IMR-90 (cell line): ENCODE measurements at regions not wholly inside any gene's neighbourhood (a gene's known extent, or its start where the extent isn't known, plus 50 kb on each side); places are given as distances from the start of the nearest gene placed in this dataset.

Experiments
- ATAC-seq: fragments of 200-7000 bp; cut with Tn5 transposase; 2 replicates; pipeline ENCODE4 v1.9.1; 2020; ENCODE audit warnings: low read depth, mild to moderate bottlenecking, moderate library complexity
- BruUV-seq: library from RNA; stranded (reverse); fragments of 400-500 nt; replicated peaks from 2 replicates; lab custom pipeline; 2021; lab: Mats Ljungman, UMichigan
- CTCF ChIA-PET: fragments of 300-600 bp; formaldehyde crosslinking; extraction: SDS; loops from one replicate; lab custom pipeline; 2021; ENCODE audit warnings: antibody characterized with exemption; lab: Yijun Ruan, JAX
- POLR2A ChIA-PET: fragments of 300-600 bp; sonication (Branson Sonifier 250); formaldehyde crosslinking; loops from one replicate; lab custom pipeline; 2022; ENCODE audit warnings: antibody characterized with exemption; ENCODE audit not compliant: unreplicated experiment; lab: Charles Lee
- DNase-seq: peaks from one replicate; pipeline ENCODE4 v3.0.0; 2013
- H2AFZ ChIP-seq: replicated peaks from 2 replicates; pipeline ENCODE3; 2013; ENCODE audit warnings: low read length, mild to moderate bottlenecking; ENCODE audit not compliant: poor library complexity
- H2AK5ac ChIP-seq: 2 replicates; pipeline ENCODE4 v1.6.1; 2013; ENCODE audit warnings: low read depth, low read length, inconsistent platforms
- H2AK9ac ChIP-seq: replicated peaks from 2 replicates; pipeline ENCODE3; 2013; ENCODE audit warnings: mild to moderate bottlenecking, low read depth, low read length, moderate library complexity; ENCODE audit not compliant: poor library complexity
- H2BK120ac ChIP-seq: 2 replicates; pipeline ENCODE4 v1.6.1; 2013; ENCODE audit warnings: low read depth, low read length, inconsistent platforms
- H2BK15ac ChIP-seq: 3 replicates; pipeline ENCODE4 v1.6.1; 2013; ENCODE audit warnings: low read depth, low read length, inconsistent platforms
- H2BK20ac ChIP-seq: 2 replicates; pipeline ENCODE4 v1.6.1; 2013; ENCODE audit warnings: low read depth, mild to moderate bottlenecking, inconsistent platforms, low read length, moderate library complexity
- H2BK5ac ChIP-seq: 2 replicates; pipeline ENCODE4 v1.6.1; 2013; ENCODE audit warnings: mild to moderate bottlenecking, low read depth, low read length, inconsistent platforms; ENCODE audit not compliant: poor library complexity, severe bottlenecking
- H3K14ac ChIP-seq: replicated peaks from 2 replicates; pipeline ENCODE4 v1.6.1; 2013; ENCODE audit warnings: low read depth, low read length, inconsistent platforms
- H3K18ac ChIP-seq: 2 replicates; pipeline ENCODE4 v1.6.1; 2013; ENCODE audit warnings: low read depth, low read length, control low read depth
- H3K23ac ChIP-seq: 2 replicates; pipeline ENCODE4 v1.6.1; 2013; ENCODE audit warnings: low read depth, low read length, inconsistent platforms
- H3K27ac ChIP-seq: 2 replicates; pipeline ENCODE4 v1.5.1; 2013; ENCODE audit warnings: mild to moderate bottlenecking, control low read depth, low read length; ENCODE audit not compliant: insufficient read depth
- H3K27me3 ChIP-seq: 2 replicates; pipeline ENCODE4 v1.6.1; 2013; ENCODE audit warnings: low read length; ENCODE audit not compliant: control insufficient read depth, insufficient read depth
- H3K36me3 ChIP-seq: 2 replicates; pipeline ENCODE4 v1.6.1; 2013; ENCODE audit warnings: low read length, mixed read lengths; ENCODE audit not compliant: control insufficient read depth, insufficient read depth
- H3K4ac ChIP-seq: 2 replicates; pipeline ENCODE4 v1.6.1; 2013; ENCODE audit warnings: low read depth, low read length, inconsistent platforms
- H3K4me1 ChIP-seq: 2 replicates; pipeline ENCODE4 v1.6.1; 2013; ENCODE audit warnings: low read length, mixed read lengths; ENCODE audit not compliant: control insufficient read depth, insufficient read depth
- H3K4me2 ChIP-seq: 2 replicates; pipeline ENCODE4 v1.6.1; 2013; ENCODE audit warnings: low read depth, mild to moderate bottlenecking, control low read depth, low read length, moderate library complexity
- H3K4me3 ChIP-seq: 2 replicates; pipeline ENCODE4 v1.5.1; 2013; ENCODE audit warnings: low read depth, mild to moderate bottlenecking, control low read depth, low read length, moderate library complexity; ENCODE audit not compliant: insufficient read depth
- H3K56ac ChIP-seq: 2 replicates; pipeline ENCODE4 v1.6.1; 2013; ENCODE audit warnings: low read length, inconsistent platforms; ENCODE audit not compliant: insufficient read depth; ENCODE audit errors: extremely low read depth
- H3K79me1 ChIP-seq, 2 experiments: 2 replicates each; pipeline ENCODE4 v1.6.1; 2013; ENCODE audit warnings: low read length in 2 of 2, inconsistent platforms in 1 of 2, low read depth in 1 of 2
- H3K9ac ChIP-seq: 2 replicates; pipeline ENCODE4 v1.6.1; 2013; ENCODE audit warnings: low read depth, low read length, control low read depth
- H3K9me1 ChIP-seq: 2 replicates; pipeline ENCODE4 v1.6.1; 2013; ENCODE audit warnings: low read length, inconsistent platforms; ENCODE audit not compliant: insufficient read depth
- H3K9me3 ChIP-seq: 2 replicates; pipeline ENCODE4 v1.6.1; 2013; ENCODE audit warnings: low read length; ENCODE audit not compliant: control insufficient read depth, insufficient read depth
- H4K20me1 ChIP-seq: 2 replicates; pipeline ENCODE4 v1.6.1; 2013; ENCODE audit warnings: low read length, inconsistent platforms; ENCODE audit not compliant: insufficient read depth
- H4K5ac ChIP-seq: 2 replicates; pipeline ENCODE4 v1.6.1; 2013; ENCODE audit warnings: mild to moderate bottlenecking, low read depth, low read length, control low read depth
- H4K8ac ChIP-seq, 2 experiments: 2 replicates each; pipeline ENCODE4 v1.6.1; 2013; ENCODE audit warnings: low read depth in 2 of 2, low read length in 2 of 2, control low read depth in 1 of 2, inconsistent platforms in 1 of 2
- H4K91ac ChIP-seq: 2 replicates; pipeline ENCODE4 v1.6.1; 2013; ENCODE audit warnings: low read depth, low read length, inconsistent platforms; ENCODE audit not compliant: insufficient read depth
- CHD1 ChIP-seq: IDR thresholded peaks from 2 replicates; pipeline ENCODE4 v1.6.1; 2012; ENCODE audit warnings: low read depth, low read length, improper control_type of control experiment
- FOS ChIP-seq: fragments of 150-350 bp; IDR thresholded peaks from 2 replicates; pipeline ENCODE4 v1.6.1; 2016; ENCODE audit warnings: low read depth, low read length
- MAZ ChIP-seq: IDR thresholded peaks from 2 replicates; pipeline ENCODE4 v1.6.1; 2012; ENCODE audit warnings: low read depth, mild to moderate bottlenecking, low read length, improper control_type of control experiment, moderate library complexity, borderline replicate concordance
- NFE2L2 ChIP-seq: fragments of 150-350 bp; IDR thresholded peaks from 2 replicates; pipeline ENCODE4 v1.6.1; 2016; ENCODE audit warnings: low read depth, mild to moderate bottlenecking, low read length
- RAD21 ChIP-seq: IDR thresholded peaks from 2 replicates; pipeline ENCODE4 v1.6.1; 2012; ENCODE audit warnings: low read length, improper control_type of control experiment
- RFX5 ChIP-seq: IDR thresholded peaks from 2 replicates; pipeline ENCODE4 v1.8.0; 2012; ENCODE audit warnings: low read depth, mild to moderate bottlenecking, low read length, moderate library complexity
- dilution Hi-C: fragments of 300-500 bp; cut with HindIII; formaldehyde crosslinking; loops from one replicate; pipeline ENCODE4 v1.14.3; 2018; ENCODE audit warnings: low sequenced_read_pairs; ENCODE audit not compliant: unreplicated experiment
- in situ Hi-C: fragments of 300-500 bp; cut with MboI; formaldehyde crosslinking; loops from 3 replicates; pipeline ENCODE4 v1.14.3; 2019; ENCODE audit warnings: low sequenced_read_pairs, inconsistent platforms, mixed read lengths
- intact Hi-C: fragments of 100-400 bp; cut with micrococcal nuclease; formaldehyde crosslinking; loops from 2 replicates; pipeline ENCODE4 v1.10.0; 2022
- TF ChIP-seq, protein P1 (sequence below): fragments of 150-350 bp; IDR thresholded peaks from 2 replicates; pipeline ENCODE4 v1.6.1; 2017; ENCODE audit warnings: mild to moderate bottlenecking, antibody characterized with exemption, low read length, low read depth

DNA sequence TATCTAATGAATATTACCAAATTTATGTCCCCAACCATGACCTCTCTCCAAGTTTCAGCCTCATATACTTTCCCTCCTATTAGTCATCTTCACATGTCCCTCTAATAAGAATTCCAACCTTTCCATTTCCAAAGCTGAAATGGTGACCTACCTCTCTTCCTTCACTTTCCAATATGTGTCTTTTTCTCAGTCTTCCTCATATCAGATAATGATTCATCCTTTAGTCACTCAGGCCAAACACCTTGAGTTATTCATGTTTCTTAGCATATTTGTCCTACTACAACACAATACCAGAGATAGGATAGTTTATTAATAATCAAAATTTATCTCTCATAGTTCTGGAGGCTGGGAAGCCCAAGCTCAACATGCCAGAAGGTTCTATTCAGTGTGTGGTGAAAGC, 318.5 kb upstream of the ZWINT start:
- no peak for ATAC-seq
- Histone ChIP-seq H3K4me1 (no peaks in the 10 kb centered on the region), H4K5ac (no peak overlapping the region), H3K9ac (no peak overlapping the region), H3K4ac (no peak overlapping the region), H2AK5ac (no peak overlapping the region), H2BK120ac (no peak overlapping the region), H2AK9ac (no peak overlapping the region), H3K4me3 (no peak overlapping the region), H3K36me3 (no peaks in the 10 kb centered on the region), H2BK20ac (no peak overlapping the region), H3K79me1 (no peaks in the 10 kb centered on the region), H4K20me1 (no peaks in the 10 kb centered on the region), H2AFZ (no peak overlapping the region), H3K23ac (no peak overlapping the region), H4K91ac (no peak overlapping the region), H3K56ac (no peak overlapping the region), H3K14ac (no peak overlapping the region), H2BK15ac (no peak overlapping the region), H3K9me3 (no peaks in the 10 kb centered on the region; the same call in 1 of the 2 replicates), H3K27ac (no peak overlapping the region), H3K4me2 (no peak overlapping the region), H2BK5ac (no peak overlapping the region), H3K18ac (no peak overlapping the region), H3K9me1 (no peaks in the 10 kb centered on the region), H3K27me3 (no peaks in the 10 kb centered on the region), H4K8ac (no peak overlapping the region)
- intact Hi-C loops (no loop called here), dilution Hi-C loops (no loop called here), in situ Hi-C loops (no loop called here)
- no peak for DNase-seq
- ChIA-PET POLR2A (no interaction called here), CTCF (interaction anchor here (0.6 kb wide), 1 partner anchor 479 kb away, joined by 3 read pairs; no protein-coding TSS in a partner anchor)
- no TSS peak for BruUV-seq
- TF ChIP-seq CHD1 (no peak), NFE2L2 (no peak), FOS (no peak), MAZ (no peak), RFX5 (no peak), RAD21 (no peak)
- TF ChIP-seq, protein P1, sequence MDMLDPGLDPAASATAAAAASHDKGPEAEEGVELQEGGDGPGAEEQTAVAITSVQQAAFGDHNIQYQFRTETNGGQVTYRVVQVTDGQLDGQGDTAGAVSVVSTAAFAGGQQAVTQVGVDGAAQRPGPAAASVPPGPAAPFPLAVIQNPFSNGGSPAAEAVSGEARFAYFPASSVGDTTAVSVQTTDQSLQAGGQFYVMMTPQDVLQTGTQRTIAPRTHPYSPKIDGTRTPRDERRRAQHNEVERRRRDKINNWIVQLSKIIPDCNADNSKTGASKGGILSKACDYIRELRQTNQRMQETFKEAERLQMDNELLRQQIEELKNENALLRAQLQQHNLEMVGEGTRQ: no peak
